ENCODE measurements at regions not wholly inside any gene's neighbourhood (a gene's known extent, or its start where the extent isn't known, plus 50 kb on each side); places are given as distances from the start of the nearest gene placed in this dataset.

GRCh38 chr1:181151378-181152326, 63.2 kb downstream of the IER5 start:
- TF ChIP-seq JARID2 (CRISPR knock-in tag; IDR thresholded peaks at IDR 0.05; ENCODE audit: insufficient replicate concordance) = no peak
- no peak for TF ChIP-seq KDM2A (CRISPR knock-in tag; IDR thresholded peaks at IDR 0.05; ENCODE audit: borderline replicate concordance, low read depth)
- TF ChIP-seq CTCF (CRISPR knock-in tag; IDR thresholded peaks at IDR 0.05) = no peak
